Erythroblast (primary cell): ENCODE measurements at regions not wholly inside any gene's neighbourhood (a gene's known extent, or its start where the extent isn't known, plus 50 kb on each side); places are given as distances from the start of the nearest gene placed in this dataset.

Experiments
- GATA1 ChIP-seq: IDR thresholded peaks from 2 replicates; pipeline ENCODE4 v1.6.1; 2011; ENCODE audit warnings: low read depth, mild to moderate bottlenecking, control low read depth, low read length, moderate library complexity
- POLR2A ChIP-seq: IDR thresholded peaks from 2 replicates; pipeline ENCODE4 v1.6.1; 2011; ENCODE audit warnings: mild to moderate bottlenecking, low read length

DNA sequence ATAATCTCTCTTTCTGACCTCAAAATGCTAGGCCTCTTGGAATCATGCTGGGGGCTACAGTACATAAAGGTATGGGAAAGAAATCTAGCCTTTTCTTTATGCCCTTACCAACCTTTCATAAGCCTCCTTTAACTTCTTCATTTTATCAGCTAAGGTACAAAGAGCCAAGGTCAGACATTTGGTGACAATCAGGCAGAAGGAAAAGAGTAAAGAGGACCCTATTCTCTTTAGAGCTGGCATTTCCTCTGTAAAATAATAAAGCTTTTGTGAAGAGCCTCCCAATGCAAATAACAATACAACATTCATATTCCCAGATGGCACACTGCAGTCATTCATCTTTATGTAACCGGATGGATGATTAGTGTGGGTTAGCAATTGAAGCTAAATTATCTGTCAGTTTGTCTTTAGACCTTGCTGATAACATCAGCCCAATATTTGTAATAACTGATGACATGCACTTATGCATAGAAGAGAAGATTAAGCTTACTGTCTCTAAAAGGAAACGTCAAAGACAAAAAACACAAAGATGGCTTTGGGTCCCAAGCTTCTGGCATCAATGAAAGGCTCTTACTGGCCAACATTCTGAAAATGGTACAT is 163.1 kb downstream of the IBTK start:
- no peak for TF ChIP-seq POLR2A
- TF ChIP-seq GATA1: no peak
